ENCODE measurements at regions not wholly inside any gene's neighbourhood (a gene's known extent, or its start where the extent isn't known, plus 50 kb on each side); places are given as distances from the start of the nearest gene placed in this dataset.

GRCh38 chr1:195332102-195332501, 1276.1 kb downstream of the KCNT2 start:
- no peak overlapping the region for H2AFZ ChIP-seq (ENCODE audit: low read length)
- no peak overlapping the region for H3K27ac ChIP-seq (ENCODE audit: low read depth, low read length)
- no peaks in the 10 kb centered on the region for H4K20me1 ChIP-seq (ENCODE audit: insufficient read depth, low read length)
- H3K4me1 ChIP-seq (ENCODE audit: insufficient read depth, low read length) = no peaks in the 10 kb centered on the region
- H3K36me3 ChIP-seq (ENCODE audit: insufficient read depth, low read length) = no peaks in the 10 kb centered on the region
- H3K4me3 ChIP-seq (ENCODE audit: insufficient read depth, low read length) = no peak overlapping the region
- no peak overlapping the region for H3K4me2 ChIP-seq (ENCODE audit: insufficient read depth, low read length)
- TF ChIP-seq, protein P1, sequence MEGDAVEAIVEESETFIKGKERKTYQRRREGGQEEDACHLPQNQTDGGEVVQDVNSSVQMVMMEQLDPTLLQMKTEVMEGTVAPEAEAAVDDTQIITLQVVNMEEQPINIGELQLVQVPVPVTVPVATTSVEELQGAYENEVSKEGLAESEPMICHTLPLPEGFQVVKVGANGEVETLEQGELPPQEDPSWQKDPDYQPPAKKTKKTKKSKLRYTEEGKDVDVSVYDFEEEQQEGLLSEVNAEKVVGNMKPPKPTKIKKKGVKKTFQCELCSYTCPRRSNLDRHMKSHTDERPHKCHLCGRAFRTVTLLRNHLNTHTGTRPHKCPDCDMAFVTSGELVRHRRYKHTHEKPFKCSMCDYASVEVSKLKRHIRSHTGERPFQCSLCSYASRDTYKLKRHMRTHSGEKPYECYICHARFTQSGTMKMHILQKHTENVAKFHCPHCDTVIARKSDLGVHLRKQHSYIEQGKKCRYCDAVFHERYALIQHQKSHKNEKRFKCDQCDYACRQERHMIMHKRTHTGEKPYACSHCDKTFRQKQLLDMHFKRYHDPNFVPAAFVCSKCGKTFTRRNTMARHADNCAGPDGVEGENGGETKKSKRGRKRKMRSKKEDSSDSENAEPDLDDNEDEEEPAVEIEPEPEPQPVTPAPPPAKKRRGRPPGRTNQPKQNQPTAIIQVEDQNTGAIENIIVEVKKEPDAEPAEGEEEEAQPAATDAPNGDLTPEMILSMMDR (IDR thresholded peaks at IDR 0.05; ENCODE audit: extremely low read depth, low read depth, low read length) = no peak
- no peaks in the 10 kb centered on the region for H3K9me3 ChIP-seq (ENCODE audit: low read depth, low read length)
- H3K79me2 ChIP-seq (ENCODE audit: insufficient read depth, low read length) = no peaks in the 10 kb centered on the region
- no peak for DNase-seq (ENCODE audit: insufficient read length, low spot score, missing footprints)
- no peaks in the 10 kb centered on the region for H3K27me3 ChIP-seq (ENCODE audit: insufficient read depth, low read length)

DNA sequence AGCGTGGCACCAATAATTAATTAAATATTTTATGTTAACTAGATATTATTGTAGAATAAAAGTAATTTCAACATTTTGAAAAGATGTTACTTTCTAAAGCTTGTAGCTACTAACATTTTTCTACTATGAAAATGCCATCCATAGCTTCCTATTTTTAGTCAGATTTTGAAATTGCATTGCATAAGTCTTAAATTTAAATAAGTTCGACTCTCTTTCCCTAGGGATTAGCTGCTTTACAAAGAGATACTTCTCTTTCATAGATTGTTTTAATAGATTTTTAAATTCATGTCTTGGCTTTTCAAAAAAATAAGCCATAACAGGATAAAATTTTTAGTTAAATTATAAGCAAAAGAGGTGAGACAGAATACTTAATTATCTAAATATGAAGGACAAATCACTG, 1279.6 kb downstream of the KCNT2 start:
- TF ChIP-seq, protein P1 (IDR thresholded peaks at IDR 0.05; ENCODE audit: extremely low read depth, low read depth, low read length) = no peak
- no peak overlapping the region for H2AFZ ChIP-seq (ENCODE audit: low read length)
- no peak for DNase-seq (ENCODE audit: insufficient read length, low spot score, missing footprints)

GRCh38 chr1:195328102-195328501, 1280.1 kb downstream of the KCNT2 start:
- DNase-seq (ENCODE audit: insufficient read length, low spot score, missing footprints) = no peak
- H3K27ac ChIP-seq (ENCODE audit: low read depth, low read length) = no peak overlapping the region
- TF ChIP-seq, protein P1 (IDR thresholded peaks at IDR 0.05; ENCODE audit: extremely low read depth, low read depth, low read length) = no peak
- no peak overlapping the region for H3K4me3 ChIP-seq (ENCODE audit: insufficient read depth, low read length)
- peaks cover 3% of the 10 kb centered on the region for H3K9me3 ChIP-seq (ENCODE audit: low read depth, low read length)
- no peak overlapping the region for H2AFZ ChIP-seq (ENCODE audit: low read length)
- no peaks in the 10 kb centered on the region for H3K27me3 ChIP-seq (ENCODE audit: insufficient read depth, low read length)
- H3K79me2 ChIP-seq (ENCODE audit: insufficient read depth, low read length) = no peaks in the 10 kb centered on the region
- H4K20me1 ChIP-seq (ENCODE audit: insufficient read depth, low read length) = no peaks in the 10 kb centered on the region
- H3K36me3 ChIP-seq (ENCODE audit: insufficient read depth, low read length) = no peaks in the 10 kb centered on the region
- no peak overlapping the region for H3K4me2 ChIP-seq (ENCODE audit: insufficient read depth, low read length)
- H3K4me1 ChIP-seq (ENCODE audit: insufficient read depth, low read length) = no peaks in the 10 kb centered on the region

More for the DNA sequence above, 1279.6 kb downstream of the KCNT2 start:
- Histone ChIP-seq H3K27me3 (ENCODE audit: insufficient read depth, low read length) (no peaks in the 10 kb centered on the region), H3K79me2 (ENCODE audit: insufficient read depth, low read length) (no peaks in the 10 kb centered on the region), H3K27ac (ENCODE audit: low read depth, low read length) (no peak overlapping the region), H3K4me3 (ENCODE audit: insufficient read depth, low read length) (no peak overlapping the region), H4K20me1 (ENCODE audit: insufficient read depth, low read length) (no peaks in the 10 kb centered on the region), H3K4me1 (ENCODE audit: insufficient read depth, low read length) (no peaks in the 10 kb centered on the region), H3K36me3 (ENCODE audit: insufficient read depth, low read length) (no peaks in the 10 kb centered on the region), H3K9me3 (ENCODE audit: low read depth, low read length) (peaks cover 3% of the 10 kb centered on the region), H3K4me2 (ENCODE audit: insufficient read depth, low read length) (no peak overlapping the region)

DNA sequence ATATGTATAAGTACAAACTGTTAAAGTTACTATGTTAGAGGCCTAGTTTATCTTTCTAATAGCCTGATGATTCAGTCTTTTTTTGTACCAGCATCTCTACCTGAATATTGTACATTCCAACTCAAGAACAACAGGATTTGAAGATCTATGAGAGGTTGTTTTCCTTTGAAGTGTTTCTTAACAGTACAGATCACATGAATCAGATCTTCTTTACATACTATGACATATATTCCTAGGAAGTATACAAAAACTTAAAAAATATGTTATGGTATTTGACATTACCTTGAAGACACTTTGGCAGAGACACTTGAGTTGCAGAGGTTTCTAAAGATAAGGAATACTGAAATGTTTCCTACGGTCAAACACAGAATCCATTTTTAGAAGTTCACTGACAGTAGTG, 1280.9 kb downstream of the KCNT2 start:
- no peak overlapping the region for H3K27ac ChIP-seq (ENCODE audit: low read depth, low read length)
- H3K4me2 ChIP-seq (ENCODE audit: insufficient read depth, low read length) = no peak overlapping the region
- H3K27me3 ChIP-seq (ENCODE audit: insufficient read depth, low read length) = no peaks in the 10 kb centered on the region
- DNase-seq (ENCODE audit: insufficient read length, low spot score, missing footprints) = no peak
- TF ChIP-seq, protein P1 (IDR thresholded peaks at IDR 0.05; ENCODE audit: extremely low read depth, low read depth, low read length) = no peak
- H3K4me1 ChIP-seq (ENCODE audit: insufficient read depth, low read length) = no peaks in the 10 kb centered on the region
- no peaks in the 10 kb centered on the region for H3K36me3 ChIP-seq (ENCODE audit: insufficient read depth, low read length)
- no peaks in the 10 kb centered on the region for H3K79me2 ChIP-seq (ENCODE audit: insufficient read depth, low read length)
- no peaks in the 10 kb centered on the region for H4K20me1 ChIP-seq (ENCODE audit: insufficient read depth, low read length)
- H3K4me3 ChIP-seq (ENCODE audit: insufficient read depth, low read length) = no peak overlapping the region
- H3K9me3 ChIP-seq (ENCODE audit: low read depth, low read length) = peaks cover 3% of the 10 kb centered on the region
- H2AFZ ChIP-seq (ENCODE audit: low read length) = no peak overlapping the region

All from osteoblast (primary cell).